Lower lobe of right lung (tissue), 2 donors: ENCODE measurements at regions not wholly inside any gene's neighbourhood (a gene's known extent, or its start where the extent isn't known, plus 50 kb on each side); places are given as distances from the start of the nearest gene placed in this dataset.

ENCODE experiments used
- ATAC-seq, 2 donors: fragments of 200-7000 bp; cut with Tn5 transposase; one replicate each; pipeline ENCODE4 v1.9.1; 2020 to 2022; ENCODE audit warnings: mild to moderate bottlenecking in 2 of 2, moderate library complexity in 2 of 2
- DNase-seq: peaks from one replicate; pipeline ENCODE4 v3.0.0-alpha.2; 2020
- H3K27ac ChIP-seq: fragments of 200-600 bp; one replicate; pipeline ENCODE4 v1.8.0; 2022
- H3K27me3 ChIP-seq: fragments of 200-600 bp; one replicate; pipeline ENCODE4 v1.8.0; 2022; ENCODE audit warnings: low read depth
- H3K36me3 ChIP-seq: fragments of 200-600 bp; one replicate; pipeline ENCODE4 v1.8.0; 2022; ENCODE audit warnings: mild to moderate bottlenecking
- H3K4me1 ChIP-seq: fragments of 200-600 bp; one replicate; pipeline ENCODE4 v1.8.0; 2022
- H3K4me3 ChIP-seq: fragments of 200-600 bp; one replicate; pipeline ENCODE4 v1.8.0; 2022; ENCODE audit warnings: mild to moderate bottlenecking
- H3K9me3 ChIP-seq: fragments of 200-600 bp; one replicate; pipeline ENCODE4 v1.8.0; 2022
- intact Hi-C: fragments of 100-400 bp; cut with DNase I; formaldehyde crosslinking; loops from one replicate; pipeline ENCODE4 v1.11.0; 2022
- TF ChIP-seq, protein P1 (sequence below): fragments of 200-600 bp; IDR thresholded peaks from one replicate; pipeline ENCODE4 v1.8.0; 2022; ENCODE audit warnings: antibody characterized with exemption, mild to moderate bottlenecking
- donor health status: DM: no; HTN: yes; CAD: no; lungs with severe emphysema.

GRCh38 chr3:30199096-30199759, 407.2 kb upstream of the TGFBR2 start:
- no peaks in the 10 kb centered on the region for H3K27me3 ChIP-seq
- no peak overlapping the region for H3K27ac ChIP-seq
- TF ChIP-seq, protein P1, sequence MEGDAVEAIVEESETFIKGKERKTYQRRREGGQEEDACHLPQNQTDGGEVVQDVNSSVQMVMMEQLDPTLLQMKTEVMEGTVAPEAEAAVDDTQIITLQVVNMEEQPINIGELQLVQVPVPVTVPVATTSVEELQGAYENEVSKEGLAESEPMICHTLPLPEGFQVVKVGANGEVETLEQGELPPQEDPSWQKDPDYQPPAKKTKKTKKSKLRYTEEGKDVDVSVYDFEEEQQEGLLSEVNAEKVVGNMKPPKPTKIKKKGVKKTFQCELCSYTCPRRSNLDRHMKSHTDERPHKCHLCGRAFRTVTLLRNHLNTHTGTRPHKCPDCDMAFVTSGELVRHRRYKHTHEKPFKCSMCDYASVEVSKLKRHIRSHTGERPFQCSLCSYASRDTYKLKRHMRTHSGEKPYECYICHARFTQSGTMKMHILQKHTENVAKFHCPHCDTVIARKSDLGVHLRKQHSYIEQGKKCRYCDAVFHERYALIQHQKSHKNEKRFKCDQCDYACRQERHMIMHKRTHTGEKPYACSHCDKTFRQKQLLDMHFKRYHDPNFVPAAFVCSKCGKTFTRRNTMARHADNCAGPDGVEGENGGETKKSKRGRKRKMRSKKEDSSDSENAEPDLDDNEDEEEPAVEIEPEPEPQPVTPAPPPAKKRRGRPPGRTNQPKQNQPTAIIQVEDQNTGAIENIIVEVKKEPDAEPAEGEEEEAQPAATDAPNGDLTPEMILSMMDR: peak; percentile 80
- no peaks in the 10 kb centered on the region for H3K9me3 ChIP-seq
- intact Hi-C loops: no loop called here
- DNase-seq (peak; percentile 77), ATAC-seq (peak; percentile 48 to 63)
- H3K4me3 ChIP-seq: no peak overlapping the region
- no peaks in the 10 kb centered on the region for H3K36me3 ChIP-seq
- peaks cover 9% of the 10 kb centered on the region for H3K4me1 ChIP-seq

DNA sequence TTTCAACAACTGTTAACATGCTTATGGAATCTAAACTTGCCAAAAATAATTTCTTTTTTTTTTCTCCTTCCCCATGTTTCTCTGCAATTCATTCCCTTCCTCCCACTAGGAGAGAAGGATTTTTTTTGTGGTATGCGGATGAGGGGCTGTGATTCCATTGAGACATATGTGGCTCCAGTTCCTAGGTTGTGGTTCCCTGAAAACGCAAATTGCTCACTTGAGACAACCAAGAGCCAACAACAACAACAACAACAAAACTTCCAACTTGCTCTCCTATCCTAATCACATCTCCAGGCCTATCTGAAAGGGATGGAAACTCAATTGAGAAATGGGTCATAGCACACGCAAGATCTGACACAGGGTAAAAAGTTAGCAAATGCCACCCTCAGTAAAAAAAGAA, 406.5 kb upstream of the TGFBR2 start:
- DNase-seq: no peak
- TF ChIP-seq, protein P1: no peak
- ATAC-seq: no peak
- Histone ChIP-seq H3K27me3 (no peaks in the 10 kb centered on the region), H3K27ac (no peak overlapping the region), H3K36me3 (no peaks in the 10 kb centered on the region), H3K9me3 (no peaks in the 10 kb centered on the region), H3K4me3 (no peak overlapping the region), H3K4me1 (peaks cover 9% of the 10 kb centered on the region)
- intact Hi-C loops: no loop called here

DNA sequence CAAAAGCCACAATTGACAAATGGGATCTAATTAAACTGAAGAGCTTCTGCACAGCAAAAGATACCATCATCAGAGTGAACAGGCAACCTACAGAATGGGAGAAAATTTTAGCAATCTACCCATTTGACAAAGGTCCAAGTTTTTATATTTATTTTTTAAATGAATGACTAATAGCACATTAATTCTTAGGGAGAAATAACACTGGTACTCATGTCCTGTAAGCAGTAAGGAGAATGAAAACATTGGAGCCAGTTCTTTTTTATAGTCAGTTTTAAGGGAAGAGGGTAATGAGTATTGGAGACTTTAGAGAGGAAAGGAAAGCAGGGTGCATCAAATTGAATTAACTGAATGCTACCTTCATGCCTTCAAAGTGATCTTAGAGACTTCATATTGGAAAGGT, 404.7 kb upstream of the TGFBR2 start:
- intact Hi-C loops: no loop called here
- H3K9me3 ChIP-seq: no peaks in the 10 kb centered on the region
- no peak for DNase-seq
- H3K4me3 ChIP-seq: no peak overlapping the region
- no peaks in the 10 kb centered on the region for H3K27me3 ChIP-seq
- TF ChIP-seq, protein P1: no peak
- no peak overlapping the region for H3K27ac ChIP-seq
- peaks cover 9% of the 10 kb centered on the region for H3K4me1 ChIP-seq
- no peaks in the 10 kb centered on the region for H3K36me3 ChIP-seq
- ATAC-seq: no peak

- no peaks in the 10 kb centered on the region for H3K9me3 ChIP-seq
- ATAC-seq: no peak
- no peak for DNase-seq
- H3K4me1 ChIP-seq: peaks cover 9% of the 10 kb centered on the region
- H3K27ac ChIP-seq: no peak overlapping the region
- TF ChIP-seq, protein P1: no peak
- H3K27me3 ChIP-seq: no peaks in the 10 kb centered on the region
- H3K36me3 ChIP-seq: no peaks in the 10 kb centered on the region
- intact Hi-C loops: no loop called here
- H3K4me3 ChIP-seq: no peak overlapping the region
These were observed 403.1 kb upstream of the TGFBR2 start for GRCh38 chr3:30203301-30203700.

GRCh38 chr3:30204126-30204525, 402.3 kb upstream of the TGFBR2 start:
- TF ChIP-seq, protein P1: no peak
- Histone ChIP-seq H3K36me3 (no peaks in the 10 kb centered on the region), H3K27ac (no peak overlapping the region), H3K4me3 (no peak overlapping the region), H3K4me1 (peaks cover 5% of the 10 kb centered on the region), H3K9me3 (no peaks in the 10 kb centered on the region), H3K27me3 (no peaks in the 10 kb centered on the region)
- no peak for DNase-seq
- no peak for ATAC-seq
- intact Hi-C loops: no loop called here
